ENCODE measurements at regions not wholly inside any gene's neighbourhood (a gene's known extent, or its start where the extent isn't known, plus 50 kb on each side); places are given as distances from the start of the nearest gene placed in this dataset.
"Not testable (repeated sequence)": the region's sequence is repeated elsewhere in the genome, so short reads cannot be mapped to it uniquely, and the experiment has no call there.

DNA sequence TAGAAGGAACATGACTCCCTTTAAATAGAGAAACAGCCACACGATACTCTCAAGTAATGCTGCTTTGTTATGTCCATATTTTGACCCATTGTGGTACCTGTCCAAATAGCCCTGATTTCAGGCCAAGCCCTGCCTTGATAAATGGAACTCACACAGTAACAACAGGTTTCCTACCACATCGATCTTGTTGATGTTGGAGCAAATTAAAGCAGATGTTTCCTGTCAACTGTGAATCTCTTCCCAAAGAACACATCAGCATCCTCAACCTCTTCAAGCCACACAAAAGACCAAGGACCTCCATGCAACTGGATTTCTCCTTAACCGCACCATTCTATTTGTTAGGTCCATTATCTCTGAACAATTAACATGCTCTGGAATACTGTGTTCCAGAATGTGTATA is 109.5 kb downstream of the FOXD4L6 start:
- DNase-seq (ENCODE audit: low read depth) = not testable (repeated sequence)

DNA sequence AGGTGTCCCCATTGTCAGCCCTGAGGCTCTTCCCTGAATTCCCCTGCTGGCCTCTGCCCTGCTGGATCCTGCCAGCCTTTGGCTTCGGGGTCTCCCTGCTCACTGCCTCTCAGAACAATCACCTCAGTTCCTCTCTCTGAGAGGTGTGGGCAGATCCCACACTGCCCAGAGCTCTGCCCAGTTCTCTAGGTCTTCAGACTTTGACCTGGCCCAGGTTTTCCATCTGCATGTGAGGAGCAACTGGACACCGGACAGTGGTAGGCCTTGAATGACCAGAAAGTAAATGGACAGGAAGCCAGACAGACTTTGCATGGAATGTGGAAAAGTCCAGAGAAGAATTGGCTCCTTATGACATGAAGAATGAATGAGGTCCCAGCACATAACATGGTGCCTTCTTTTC is 111.8 kb downstream of the FOXD4L6 start:
- DNase-seq (ENCODE audit: low read depth) = not testable (repeated sequence)

DNA sequence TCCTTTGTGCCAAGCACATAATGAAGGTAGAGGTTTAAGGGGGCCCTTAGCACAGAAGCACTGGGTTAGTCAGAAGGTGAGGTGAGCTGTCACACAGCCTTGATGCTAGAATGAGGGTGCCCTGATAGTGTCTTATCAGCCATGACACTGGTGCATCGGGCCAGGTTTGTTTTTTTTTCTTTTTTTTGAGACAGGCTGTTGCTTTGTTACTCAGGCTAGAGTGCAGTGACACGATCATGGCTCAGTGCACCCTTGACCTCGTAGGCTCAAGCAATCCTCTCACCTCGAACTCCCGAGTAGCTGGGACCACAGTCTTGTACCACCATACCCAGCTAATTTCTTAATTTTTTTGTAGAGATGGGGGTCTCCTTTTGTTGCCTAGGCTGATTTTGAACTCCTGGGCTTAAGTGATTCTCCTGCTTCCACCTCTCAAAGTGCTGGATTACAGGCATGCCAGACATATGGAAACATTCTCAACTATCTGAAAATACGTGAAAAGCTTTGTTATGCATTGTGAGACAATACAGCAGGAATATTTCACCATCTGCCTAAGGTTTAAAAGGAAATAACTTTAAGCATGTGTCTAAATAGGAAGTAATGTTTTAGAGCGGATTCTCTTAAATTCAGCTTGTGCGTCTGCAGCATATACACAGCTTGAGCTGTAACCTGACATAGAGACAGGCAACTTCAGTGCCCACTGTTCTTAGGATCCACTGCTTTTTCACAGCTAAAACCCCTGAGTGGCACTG is 128.4 kb downstream of the FOXD4L6 start:
- DNase-seq (ENCODE audit: low read depth) = not testable (repeated sequence)

DNA sequence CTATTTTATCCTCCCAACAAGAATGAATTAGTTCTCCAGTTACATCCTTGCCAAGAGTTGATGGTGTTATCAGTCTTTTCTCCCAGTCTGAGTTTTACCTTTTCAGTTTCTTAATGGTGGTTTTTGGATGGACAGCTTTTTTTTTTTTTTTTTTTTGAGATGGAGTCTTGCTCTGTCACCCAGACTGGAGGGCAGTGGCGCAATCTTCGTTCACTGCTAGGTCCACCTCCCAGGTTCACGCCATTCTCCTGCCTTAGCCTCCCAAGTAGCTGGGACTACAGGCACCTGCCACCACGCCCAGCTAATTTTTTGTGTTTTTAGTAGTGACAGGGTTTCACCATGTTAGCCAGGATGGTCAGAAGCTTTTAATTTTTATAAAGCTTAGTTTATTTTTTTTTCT is 133.0 kb downstream of the FOXD4L6 start:
- not testable (repeated sequence) for DNase-seq (ENCODE audit: low read depth)

DNA sequence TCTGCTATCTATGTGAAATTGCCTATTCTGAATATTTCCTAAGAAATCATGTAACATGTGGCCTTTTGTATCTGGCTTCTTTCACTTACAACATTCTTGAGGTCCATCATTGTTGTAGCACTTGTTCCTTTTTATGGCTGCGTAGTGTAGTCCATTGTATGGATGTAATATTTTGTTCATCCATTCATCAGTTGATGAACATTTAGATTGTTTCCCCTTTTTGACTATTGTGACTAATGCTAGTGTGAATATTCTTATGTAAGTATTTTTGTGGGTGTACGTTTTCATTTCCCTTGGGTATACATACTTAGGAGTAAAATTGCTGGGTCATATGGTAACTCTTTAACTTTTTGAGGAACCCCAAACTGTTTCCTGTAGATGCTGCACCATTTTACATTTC is 134.6 kb downstream of the FOXD4L6 start:
- DNase-seq (ENCODE audit: low read depth) = not testable (repeated sequence)

DNA sequence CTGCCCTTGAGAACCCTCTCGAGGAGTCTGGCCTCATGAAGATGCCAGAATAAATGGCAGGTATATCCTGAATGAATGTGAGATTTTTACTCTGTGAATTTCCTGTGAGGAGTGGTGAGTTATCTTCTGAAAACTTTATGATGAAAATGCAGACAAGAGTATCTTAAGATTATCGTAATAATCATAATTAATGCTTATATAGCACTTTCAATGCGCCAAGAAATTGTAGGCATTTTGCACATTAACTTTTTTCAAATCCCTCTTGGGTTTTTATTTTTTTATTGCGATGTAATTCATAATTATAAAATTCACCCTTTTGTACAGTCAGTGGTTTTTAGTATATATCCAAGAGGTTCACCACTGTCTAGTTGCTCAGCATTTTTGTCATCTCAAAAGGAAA is 135.1 kb downstream of the FOXD4L6 start:
- not testable (repeated sequence) for DNase-seq (ENCODE audit: low read depth)

DNA sequence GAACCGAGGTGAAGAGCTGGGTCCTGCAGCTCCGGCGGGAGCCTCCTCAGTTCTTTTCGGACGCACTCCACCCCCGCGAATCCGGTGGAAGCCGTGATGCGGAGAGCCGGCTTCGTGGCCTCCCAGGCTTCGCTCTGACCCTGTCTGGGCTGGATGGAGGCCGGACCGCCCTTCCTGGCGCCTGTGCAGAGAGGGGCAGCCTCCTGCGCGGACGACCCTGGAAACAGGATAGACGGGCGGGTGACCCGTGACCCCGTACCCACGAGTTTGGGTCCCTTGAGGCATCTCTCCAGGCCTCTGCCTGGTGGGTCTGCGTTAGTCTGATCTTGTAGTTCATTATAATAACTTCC is 136.0 kb downstream of the FOXD4L6 start:
- DNase-seq (ENCODE audit: low read depth) = not testable (repeated sequence)

DNA sequence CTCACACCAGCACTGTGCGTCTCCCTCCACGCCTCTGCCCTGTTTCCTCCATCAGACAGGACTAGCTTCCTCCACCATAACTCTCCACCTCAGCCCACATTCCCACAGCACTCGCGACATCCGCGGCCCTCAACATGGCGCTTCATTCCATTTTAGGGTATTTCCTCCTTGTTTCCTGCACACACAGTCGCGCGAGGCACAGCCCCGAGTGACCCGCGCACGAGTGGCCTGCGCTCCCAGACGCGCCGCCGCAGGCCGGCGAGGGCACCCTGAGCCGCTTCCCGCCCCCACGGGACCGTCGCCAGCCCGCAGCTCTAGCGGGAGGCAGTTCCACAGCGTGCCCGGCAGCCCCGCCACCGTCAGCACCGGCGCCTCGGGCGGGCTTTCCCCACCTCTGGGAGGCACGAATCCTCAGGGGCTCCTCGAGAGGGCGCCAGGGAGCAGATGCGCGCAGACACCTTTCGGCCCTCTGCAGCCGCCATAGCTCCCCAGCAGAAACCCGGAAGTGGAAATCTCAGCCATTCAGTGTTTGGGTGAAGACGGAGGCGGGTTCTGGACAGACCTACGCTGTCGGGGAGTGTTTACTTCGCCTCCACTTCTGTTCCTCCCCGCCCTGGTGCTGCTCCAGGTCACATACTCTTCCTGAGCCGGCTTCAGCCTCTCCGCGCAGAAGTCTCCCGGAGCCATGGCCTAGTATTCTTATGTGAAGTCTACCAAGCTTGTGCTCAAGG is 136.6 kb downstream of the FOXD4L6 start:
- peak; percentile 98 for DNase-seq (ENCODE audit: low read depth)

DNA sequence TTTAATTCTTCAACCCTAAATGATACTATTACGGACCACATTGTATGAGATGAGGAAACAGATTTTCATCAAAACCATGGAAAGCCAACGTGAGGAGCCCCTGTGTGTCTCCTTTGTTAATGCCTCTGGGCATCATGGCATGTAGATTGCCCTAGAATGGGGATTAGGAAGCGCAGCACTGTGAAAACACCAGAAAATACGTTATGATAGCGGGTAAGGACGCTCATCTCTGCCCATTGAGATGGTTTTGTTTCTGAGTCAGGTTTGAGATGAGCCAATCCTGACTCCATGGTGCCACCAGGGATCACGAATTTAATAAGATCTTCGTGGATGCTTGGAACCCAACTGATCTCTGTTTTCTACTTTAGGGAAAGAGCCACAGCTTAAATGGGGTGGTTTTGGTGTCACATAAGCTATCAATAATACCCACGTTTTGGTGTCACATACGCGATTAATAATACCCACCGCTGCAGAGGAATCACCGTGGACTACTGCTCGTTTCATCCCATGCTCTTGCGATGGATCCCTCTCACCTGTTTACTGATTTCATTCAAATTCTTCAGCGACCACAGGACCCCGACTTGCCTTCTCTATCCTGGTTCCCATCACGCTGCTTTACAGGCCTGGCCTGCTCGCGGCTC is 137.3 kb downstream of the FOXD4L6 start:
- DNase-seq (ENCODE audit: low read depth) = not testable (repeated sequence)

DNA sequence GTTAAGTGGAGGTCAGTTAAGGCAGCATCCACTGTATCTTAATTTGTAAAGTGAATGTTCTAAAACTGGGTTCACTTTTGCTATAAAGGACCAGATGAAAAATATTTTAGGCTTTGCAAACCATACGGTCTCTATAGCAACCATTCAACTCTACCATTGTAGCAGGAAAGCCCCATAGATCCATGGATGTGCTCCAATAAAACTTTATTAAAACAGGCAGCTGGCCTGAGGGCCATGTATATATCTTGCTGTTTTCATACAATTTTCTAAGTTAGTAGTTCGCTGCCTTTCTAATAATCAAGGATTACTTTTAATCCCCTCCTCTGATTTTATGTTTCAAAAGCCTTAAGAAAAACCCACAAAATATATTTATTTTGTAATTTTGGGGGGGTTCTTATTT is 142.1 kb downstream of the FOXD4L6 start:
- not testable (repeated sequence) for DNase-seq (ENCODE audit: low read depth)

DNA sequence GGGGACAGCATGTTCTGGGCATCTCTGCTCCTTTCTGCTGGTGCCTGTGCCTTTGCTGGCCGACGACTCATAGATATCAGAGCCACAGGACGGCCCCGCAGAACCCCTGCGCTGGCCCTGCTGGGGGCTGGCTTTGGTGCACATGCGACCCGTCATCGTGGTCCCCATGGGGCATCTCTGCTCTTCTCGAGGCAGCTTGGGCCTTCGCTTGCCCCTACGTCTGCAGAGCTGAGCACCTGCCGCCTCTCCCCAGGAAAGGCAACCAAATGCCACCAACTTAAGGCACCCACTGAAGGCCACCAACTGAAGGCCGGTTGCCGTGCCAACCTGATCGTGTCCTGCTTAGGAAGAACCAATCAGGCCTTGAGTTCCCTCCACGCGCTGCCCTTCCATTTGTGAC is 153.1 kb downstream of the FOXD4L6 start:
- not testable (repeated sequence) for DNase-seq (ENCODE audit: low read depth)

DNA sequence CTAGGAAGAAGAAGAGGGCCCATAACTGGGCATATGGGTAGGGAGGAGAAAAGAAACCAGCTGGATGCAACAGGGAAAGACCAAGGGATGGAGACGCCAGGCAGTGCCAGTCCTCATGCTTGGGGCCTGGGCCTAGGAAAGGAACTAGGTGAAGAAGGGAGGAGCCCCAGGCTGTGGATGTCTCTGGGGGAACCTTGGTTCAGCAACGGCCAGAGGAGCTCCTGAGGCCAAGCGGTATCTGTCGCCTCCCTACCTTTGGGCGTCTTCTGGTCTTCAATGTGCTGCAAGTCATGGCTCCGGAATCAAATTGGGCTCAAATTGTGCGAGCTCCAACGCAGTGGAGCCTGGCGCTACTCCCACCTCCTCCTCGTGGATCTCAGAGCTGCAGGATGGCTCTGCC is 153.6 kb downstream of the FOXD4L6 start:
- not testable (repeated sequence) for DNase-seq (ENCODE audit: low read depth)

DNA sequence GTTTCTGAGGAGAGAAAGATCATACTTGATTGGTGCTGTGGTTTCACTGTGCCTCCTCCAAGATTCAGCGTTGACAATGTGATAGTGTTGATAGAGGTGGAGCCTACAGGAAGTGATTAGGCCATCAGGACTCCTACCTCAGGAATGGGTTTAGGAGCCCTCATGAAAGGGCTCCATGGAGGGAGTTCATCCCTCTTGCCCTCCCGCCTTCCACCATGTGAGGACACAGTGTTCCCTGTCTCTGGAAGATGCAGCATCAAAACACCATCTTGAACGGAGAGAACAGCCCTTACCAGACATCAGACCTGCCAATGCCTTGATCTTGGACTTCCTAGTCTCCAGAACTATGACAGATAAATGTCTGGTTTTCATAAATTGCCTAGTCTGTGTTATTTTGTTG is 156.7 kb downstream of the FOXD4L6 start:
- DNase-seq (ENCODE audit: low read depth) = not testable (repeated sequence)

DNA sequence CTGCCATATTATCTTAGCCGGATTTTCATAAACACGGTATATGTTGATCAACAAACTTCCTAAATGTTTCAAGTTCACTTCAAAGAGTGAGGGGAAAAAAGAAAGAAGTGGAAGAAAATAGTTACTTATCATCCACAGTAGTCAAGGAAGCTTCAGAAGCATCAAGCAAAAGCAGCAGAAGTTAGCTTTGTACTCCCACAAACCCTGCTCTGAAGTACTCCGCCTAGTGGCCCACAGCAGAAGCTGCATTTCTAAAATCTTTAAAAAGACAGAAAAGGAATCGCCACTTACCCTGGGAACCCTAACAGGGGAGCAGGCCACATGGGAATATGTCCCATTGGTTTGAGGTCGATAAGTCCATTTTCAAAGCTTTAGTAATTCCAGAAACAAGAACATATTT is 158.1 kb downstream of the FOXD4L6 start:
- DNase-seq (ENCODE audit: low read depth) = not testable (repeated sequence)

DNA sequence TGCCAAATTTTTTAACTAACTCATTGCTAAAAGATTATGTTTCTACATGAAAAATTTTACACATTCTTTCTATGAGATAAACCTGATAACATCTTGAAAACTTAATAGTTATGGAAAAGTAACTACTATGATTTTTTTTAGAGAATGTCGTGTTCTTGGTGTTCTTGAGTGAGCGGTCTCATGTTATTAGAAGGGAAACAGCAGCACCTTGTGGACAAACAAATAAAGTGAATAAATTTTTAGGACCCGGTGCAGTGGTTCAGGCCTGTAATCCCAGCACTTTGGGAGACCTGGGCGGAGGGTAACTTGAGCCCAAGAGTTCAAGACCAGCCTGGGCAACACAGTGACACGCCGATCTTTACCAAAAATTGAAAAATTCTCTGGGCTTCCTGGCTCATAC is 166.0 kb downstream of the FOXD4L6 start:
- DNase-seq (ENCODE audit: low read depth) = not testable (repeated sequence)

DNA sequence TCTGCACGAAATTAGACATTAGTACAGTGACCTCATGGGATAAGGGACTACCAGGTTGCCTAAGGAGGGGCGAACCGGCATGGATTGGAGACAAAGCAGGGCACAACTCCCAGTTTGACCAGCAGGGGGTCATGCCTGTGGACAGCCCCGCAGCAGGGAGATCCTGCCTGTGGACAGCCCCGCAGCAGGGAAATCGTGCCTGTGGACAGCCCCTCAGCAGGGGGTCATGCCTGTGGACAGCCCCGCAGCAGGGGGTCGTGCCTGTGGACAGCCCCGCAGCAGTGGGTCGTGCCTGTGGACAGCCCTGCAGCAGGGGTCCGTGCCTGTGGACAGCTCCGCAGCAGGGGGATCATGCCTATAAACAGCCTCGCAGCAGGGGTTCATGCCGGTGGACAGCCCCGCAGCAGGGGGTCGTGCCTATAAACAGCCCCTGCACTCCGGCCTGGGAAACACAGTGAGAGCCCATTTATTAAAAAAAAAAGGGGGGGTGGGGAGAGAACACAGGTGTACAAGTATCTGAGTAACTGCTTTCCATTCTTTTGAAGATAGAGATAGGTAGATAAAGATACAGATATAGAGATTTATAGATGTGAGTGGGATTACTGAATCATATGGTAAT is 176.5 kb downstream of the FOXD4L6 start:
- not testable (repeated sequence) for DNase-seq (ENCODE audit: low read depth)

DNA sequence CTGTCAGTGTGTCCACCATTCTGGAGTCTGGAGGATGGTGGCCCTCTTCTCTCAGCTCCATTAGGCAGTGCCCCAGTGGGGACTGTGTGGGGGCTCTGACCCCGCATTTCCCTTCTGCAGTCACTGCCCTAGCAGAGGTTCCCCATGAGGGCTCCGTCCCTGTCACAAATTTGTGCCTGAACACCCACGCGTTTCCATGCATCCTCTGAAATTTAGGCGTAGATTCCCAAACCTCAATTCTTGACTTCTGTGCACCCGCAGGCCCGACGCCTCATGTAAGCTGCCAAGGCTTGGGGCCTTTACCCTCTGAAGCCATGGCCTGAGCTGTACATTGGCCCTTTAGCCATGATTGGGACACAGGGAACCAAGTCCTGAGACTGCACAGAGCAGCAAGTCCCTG is 182.3 kb downstream of the FOXD4L6 start:
- DNase-seq (ENCODE audit: low read depth) = not testable (repeated sequence)

DNA sequence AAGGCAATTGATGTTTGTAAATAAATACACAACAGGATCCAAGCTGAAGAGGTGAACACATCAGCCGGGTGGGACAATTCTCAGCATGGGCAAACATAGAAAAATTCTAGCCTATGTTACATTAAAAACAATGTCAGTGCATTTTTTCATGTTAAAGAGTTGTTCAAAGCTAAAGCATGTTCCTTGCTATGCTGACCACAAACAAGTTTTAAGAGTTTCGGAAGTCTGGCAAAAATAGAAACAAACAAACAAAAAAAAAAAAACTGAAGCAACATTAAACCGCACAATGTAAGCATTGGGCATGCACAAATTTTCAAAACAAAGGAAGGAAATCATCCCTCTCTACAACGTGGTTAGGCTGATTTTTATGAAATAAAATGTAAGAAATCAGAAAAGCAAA is 185.8 kb downstream of the FOXD4L6 start:
- DNase-seq (ENCODE audit: low read depth) = not testable (repeated sequence)

DNA sequence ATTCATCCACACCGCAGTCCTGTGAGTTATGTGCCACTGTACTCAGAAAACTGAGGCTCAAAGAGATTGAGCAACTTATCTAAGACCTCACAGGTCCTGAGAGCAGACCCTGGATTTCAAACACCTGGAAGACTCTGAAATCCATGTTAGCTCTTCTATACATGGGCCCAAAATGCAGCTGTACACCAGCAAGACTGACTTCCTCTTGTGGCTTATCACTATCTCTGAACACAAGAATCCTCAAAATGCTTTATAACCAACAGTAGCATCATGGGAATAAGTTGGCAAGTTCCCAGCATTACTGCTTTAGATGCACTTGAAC is 188.6 kb downstream of the FOXD4L6 start:
- DNase-seq (ENCODE audit: low read depth) = not testable (repeated sequence)

DNA sequence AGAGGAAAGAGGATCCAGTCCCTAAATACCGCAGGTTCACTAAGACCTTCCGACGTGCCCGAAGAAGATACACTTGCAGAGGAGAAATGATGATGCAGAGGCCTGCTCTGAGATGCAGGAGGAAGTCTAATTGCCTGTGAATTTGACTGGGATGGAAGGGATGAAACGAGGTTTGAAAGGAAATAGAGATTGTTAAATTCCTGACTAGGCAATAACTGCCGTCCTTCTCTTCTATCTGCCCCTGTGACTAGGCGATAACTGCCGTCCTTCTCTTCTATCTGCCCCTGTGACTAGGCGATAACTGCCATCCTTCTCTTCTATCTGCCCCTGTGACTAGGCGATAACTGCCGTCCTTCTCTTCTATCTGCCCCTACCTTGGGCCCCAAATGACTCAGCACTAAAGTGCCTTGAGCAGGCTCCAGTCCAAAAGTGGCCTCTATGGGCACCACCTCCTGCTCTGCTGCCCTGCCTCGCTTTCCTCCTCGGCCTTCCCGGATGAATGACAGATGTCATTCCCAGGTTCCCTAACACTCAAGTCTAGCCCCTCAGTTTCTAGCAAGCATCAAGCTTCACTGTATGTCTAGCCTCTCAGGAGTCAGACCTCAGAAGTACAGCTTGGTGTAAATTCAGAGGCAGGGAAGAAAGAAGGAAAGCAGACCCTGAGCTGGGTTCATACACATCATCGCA is 189.1 kb downstream of the FOXD4L6 start:
- not testable (repeated sequence) for DNase-seq (ENCODE audit: low read depth)

DNA sequence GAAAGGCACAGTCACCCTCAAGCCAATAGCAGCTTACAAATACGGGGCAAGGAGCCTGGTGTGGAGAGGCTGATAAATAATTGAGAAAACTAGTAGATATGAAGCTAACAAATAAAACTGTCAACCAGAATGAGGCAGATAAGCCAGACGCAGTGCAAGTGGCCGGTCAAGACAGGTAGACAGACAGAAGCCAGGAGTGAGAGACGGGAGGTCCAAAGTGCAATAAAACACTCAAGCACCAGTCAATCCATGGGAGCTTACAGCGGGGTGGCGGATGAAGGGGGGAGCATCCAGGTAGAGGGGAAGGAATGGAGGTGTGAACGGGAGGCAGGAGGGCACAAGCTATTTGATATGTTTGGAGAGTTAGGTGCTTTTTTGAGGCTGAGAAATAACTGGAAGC is 193.1 kb downstream of the FOXD4L6 start:
- DNase-seq (ENCODE audit: low read depth) = no peak

DNA sequence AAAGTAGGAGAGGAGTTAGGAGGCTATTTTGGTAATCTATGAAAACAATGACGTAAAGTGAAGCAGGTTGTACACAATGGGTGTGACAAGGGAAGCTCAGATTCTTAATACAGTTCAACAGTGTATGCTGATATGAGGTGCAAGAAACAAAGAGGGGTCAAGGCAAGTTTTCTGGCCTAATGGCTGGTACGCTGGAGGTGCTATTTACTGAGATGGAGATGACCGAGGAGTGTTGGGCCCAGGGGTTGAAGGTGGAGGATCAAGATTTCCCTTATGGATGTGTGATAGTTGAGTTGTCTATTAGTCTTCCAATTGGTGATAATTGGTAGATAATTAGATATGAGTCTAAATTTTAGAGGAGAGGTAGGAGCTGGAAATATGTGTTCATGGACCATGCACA is 194.0 kb downstream of the FOXD4L6 start:
- DNase-seq (ENCODE audit: low read depth) = not testable (repeated sequence)

Measured in stimulated activated CD4-positive, alpha-beta T cell treated with anti-CD3 and anti-CD28 coated beads, Interleukin-2, amount 100 ng/mL, for 4 hours (primary cell).